Nephron progenitor cell (in vitro differentiated cells): ENCODE measurements at regions not wholly inside any gene's neighbourhood (a gene's known extent, or its start where the extent isn't known, plus 50 kb on each side); places are given as distances from the start of the nearest gene placed in this dataset.

Experiments
- DNase-seq: peaks from one replicate; pipeline ENCODE4 v3.0.0; 2021
- H3K27ac Mint-ChIP-seq: 2 replicates; pipeline ENCODE4 v1.8.0; 2021; ENCODE audit warnings: mild to moderate bottlenecking, moderate library complexity, mixed read lengths
- H3K27me3 Mint-ChIP-seq: 2 replicates; pipeline ENCODE4 v1.8.0; 2021; ENCODE audit warnings: mild to moderate bottlenecking, low read depth, mixed read lengths; ENCODE audit not compliant: poor library complexity
- H3K36me3 Mint-ChIP-seq: 2 replicates; pipeline ENCODE4 v1.8.0; 2021; ENCODE audit warnings: low read depth, mixed read lengths
- H3K4me1 Mint-ChIP-seq: 2 replicates; pipeline ENCODE4 v1.8.0; 2021; ENCODE audit warnings: mixed read lengths
- H3K4me3 Mint-ChIP-seq: 2 replicates; pipeline ENCODE4 v1.8.0; 2021; ENCODE audit warnings: mild to moderate bottlenecking, moderate library complexity, mixed read lengths
- H3K9me3 Mint-ChIP-seq: 2 replicates; pipeline ENCODE4 v1.8.0; 2021; ENCODE audit warnings: mild to moderate bottlenecking, moderate library complexity, mixed read lengths
- TF ChIP-seq, protein P1 (sequence below): fragments of 200-600 bp; sonication (generic); IDR thresholded peaks from 2 replicates; pipeline ENCODE4 v1.5.0; 2021; ENCODE audit warnings: antibody characterized with exemption

DNA sequence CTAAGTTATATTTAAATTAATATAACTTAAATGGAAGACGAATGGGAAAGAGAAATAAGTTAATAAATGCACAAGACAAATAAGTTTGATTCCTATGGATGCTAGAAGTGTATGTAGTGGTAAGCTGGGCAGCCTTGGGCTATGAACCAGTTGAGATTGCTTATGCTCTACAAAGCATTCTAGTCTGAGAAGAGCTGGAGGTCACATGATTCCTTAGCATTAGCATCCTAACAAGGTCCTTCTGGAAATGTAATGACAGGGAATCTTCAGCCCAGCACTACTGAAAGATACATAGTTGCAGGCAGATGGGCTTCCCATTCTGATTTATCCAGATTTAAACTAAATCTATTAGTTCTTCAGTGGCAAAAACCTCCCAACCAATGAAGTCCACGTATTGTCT lies 102.3 kb upstream of the ESRRG start:
- Mint-ChIP-seq H3K4me3 (no peak overlapping the region), H3K27ac (no peak overlapping the region), H3K27me3 (peaks cover 5% of the 10 kb centered on the region), H3K9me3 (no peaks in the 10 kb centered on the region), H3K36me3 (no peaks in the 10 kb centered on the region), H3K4me1 (peaks cover 8% of the 10 kb centered on the region)
- DNase-seq: no peak
- TF ChIP-seq, protein P1, sequence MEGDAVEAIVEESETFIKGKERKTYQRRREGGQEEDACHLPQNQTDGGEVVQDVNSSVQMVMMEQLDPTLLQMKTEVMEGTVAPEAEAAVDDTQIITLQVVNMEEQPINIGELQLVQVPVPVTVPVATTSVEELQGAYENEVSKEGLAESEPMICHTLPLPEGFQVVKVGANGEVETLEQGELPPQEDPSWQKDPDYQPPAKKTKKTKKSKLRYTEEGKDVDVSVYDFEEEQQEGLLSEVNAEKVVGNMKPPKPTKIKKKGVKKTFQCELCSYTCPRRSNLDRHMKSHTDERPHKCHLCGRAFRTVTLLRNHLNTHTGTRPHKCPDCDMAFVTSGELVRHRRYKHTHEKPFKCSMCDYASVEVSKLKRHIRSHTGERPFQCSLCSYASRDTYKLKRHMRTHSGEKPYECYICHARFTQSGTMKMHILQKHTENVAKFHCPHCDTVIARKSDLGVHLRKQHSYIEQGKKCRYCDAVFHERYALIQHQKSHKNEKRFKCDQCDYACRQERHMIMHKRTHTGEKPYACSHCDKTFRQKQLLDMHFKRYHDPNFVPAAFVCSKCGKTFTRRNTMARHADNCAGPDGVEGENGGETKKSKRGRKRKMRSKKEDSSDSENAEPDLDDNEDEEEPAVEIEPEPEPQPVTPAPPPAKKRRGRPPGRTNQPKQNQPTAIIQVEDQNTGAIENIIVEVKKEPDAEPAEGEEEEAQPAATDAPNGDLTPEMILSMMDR: no peak

DNA sequence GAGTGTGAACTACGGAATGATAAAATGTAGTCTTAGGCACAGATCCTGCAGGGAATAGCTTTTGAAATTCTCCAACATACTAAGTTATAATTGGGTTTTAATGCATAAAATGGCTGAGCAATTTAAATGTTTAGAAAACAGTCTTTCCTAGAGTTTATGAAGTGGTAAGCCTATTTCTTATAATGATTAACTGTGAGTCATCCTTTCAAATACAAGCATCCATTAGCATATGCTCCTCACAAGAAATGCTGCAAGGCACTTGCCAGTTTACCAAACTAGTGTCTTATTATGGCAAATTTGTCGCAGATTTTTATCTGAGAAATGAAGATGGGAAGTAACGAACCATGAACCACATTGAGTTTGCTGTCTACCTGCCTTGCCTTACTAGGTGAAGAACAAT lies 101.3 kb upstream of the ESRRG start:
- Mint-ChIP-seq H3K27ac (no peak overlapping the region), H3K9me3 (no peaks in the 10 kb centered on the region), H3K4me3 (no peak overlapping the region), H3K36me3 (no peaks in the 10 kb centered on the region), H3K4me1 (no peaks in the 10 kb centered on the region), H3K27me3 (peaks cover 2% of the 10 kb centered on the region)
- DNase-seq: no peak
- TF ChIP-seq, protein P1: no peak

DNA sequence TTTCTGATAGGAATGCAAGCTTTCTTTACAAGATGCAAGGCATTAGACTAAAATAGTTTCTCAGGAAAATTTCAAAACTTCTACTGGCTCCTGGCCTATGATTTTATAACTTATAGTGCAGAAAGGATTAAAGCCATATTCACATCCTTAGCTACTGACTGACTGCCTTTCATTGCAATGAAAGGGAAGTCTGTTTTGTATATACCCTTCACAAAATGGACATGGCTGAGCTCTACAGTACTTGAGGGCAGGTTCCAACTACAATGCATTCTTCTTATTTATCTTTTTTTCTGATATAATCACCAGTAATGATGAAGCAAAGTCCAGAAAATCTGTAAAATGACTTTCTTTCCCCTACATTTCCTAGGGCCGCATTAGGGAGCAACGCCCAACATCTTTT lies 100.5 kb upstream of the ESRRG start:
- no peaks in the 10 kb centered on the region for H3K36me3 Mint-ChIP-seq
- no peaks in the 10 kb centered on the region for H3K4me1 Mint-ChIP-seq
- H3K9me3 Mint-ChIP-seq: no peaks in the 10 kb centered on the region
- no peak overlapping the region for H3K4me3 Mint-ChIP-seq
- H3K27me3 Mint-ChIP-seq: peaks cover 2% of the 10 kb centered on the region
- DNase-seq: no peak
- TF ChIP-seq, protein P1: no peak
- H3K27ac Mint-ChIP-seq: no peak overlapping the region

DNA sequence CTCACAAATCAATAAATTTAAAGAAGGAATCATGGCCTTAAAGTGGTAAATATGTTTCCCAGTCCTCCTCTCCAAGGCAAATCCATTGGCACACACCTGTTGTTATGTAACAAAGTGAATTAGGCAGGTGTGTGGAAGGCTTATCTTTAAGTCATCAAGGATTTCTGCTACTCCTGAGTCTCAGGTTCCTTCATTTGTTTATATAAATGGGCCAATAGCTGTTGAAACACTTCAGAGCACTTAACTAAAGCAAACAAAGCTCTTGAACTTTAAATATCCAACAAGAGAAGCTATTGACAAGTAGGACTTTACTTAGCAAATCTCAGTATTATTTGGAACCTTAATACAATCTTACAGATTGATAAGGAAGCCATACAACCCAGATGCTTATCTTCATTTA lies 99.3 kb upstream of the ESRRG start:
- no peak for DNase-seq
- Mint-ChIP-seq H3K27me3 (peaks cover 2% of the 10 kb centered on the region), H3K4me3 (no peak overlapping the region), H3K36me3 (no peaks in the 10 kb centered on the region), H3K27ac (no peak overlapping the region), H3K9me3 (no peaks in the 10 kb centered on the region), H3K4me1 (no peaks in the 10 kb centered on the region)
- TF ChIP-seq, protein P1: no peak

DNA sequence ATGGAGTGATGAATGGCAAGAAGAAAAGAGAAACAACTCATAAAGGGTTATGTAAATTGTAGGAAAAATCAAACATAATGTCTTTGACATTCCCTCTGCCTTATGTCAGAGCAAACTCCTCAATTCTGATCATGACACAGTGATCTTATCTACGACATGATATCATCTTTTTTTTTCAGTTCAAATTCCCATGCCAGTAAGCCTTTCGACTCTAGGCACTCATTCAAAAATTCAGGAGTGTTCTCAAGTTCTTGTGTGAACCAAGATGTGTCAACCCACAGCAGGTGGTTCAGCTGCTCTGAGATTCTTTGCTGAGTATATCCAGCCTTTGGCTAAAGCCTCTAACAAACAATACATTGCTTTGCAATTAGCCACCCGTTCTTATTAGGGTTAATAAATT lies 97.1 kb upstream of the ESRRG start:
- no peak for DNase-seq
- Mint-ChIP-seq H3K4me1 (peaks cover 7% of the 10 kb centered on the region), H3K9me3 (no peaks in the 10 kb centered on the region), H3K27me3 (peaks cover 2% of the 10 kb centered on the region), H3K4me3 (no peak overlapping the region), H3K36me3 (no peaks in the 10 kb centered on the region), H3K27ac (no peak overlapping the region)
- TF ChIP-seq, protein P1: no peak

DNA sequence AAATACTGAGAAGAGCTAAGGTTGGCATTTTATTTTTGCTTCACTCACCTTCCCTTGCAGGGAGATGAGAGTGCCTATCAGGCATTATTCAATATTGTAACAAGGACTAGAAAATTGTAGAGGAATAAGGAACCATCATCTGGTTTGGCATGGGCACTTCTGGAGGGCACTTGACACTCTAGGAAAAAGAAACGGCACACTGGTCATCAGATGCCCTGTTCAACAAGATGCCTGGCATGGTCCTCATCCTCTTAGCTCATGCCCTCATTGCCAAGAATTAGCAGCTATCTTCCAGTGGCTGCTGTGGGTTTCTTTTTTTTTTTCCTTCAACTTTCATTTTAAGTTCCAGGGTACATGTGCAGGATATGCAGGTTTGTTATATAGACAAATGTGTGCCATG lies 95.1 kb upstream of the ESRRG start:
- no peaks in the 10 kb centered on the region for H3K27me3 Mint-ChIP-seq
- no peaks in the 10 kb centered on the region for H3K9me3 Mint-ChIP-seq

More for the DNA sequence above, 95.1 kb upstream of the ESRRG start:
- Mint-ChIP-seq H3K4me1 (peaks cover 12% of the 10 kb centered on the region), H3K4me3 (no peak overlapping the region), H3K27ac (no peak overlapping the region), H3K36me3 (no peaks in the 10 kb centered on the region)
- TF ChIP-seq, protein P1: no peak
- no peak for DNase-seq
